Liver (tissue), 8 donors: ENCODE measurements at regions not wholly inside any gene's neighbourhood (a gene's known extent, or its start where the extent isn't known, plus 50 kb on each side); places are given as distances from the start of the nearest gene placed in this dataset.

ENCODE experiments used
- DNase-seq: peaks from one replicate; pipeline ENCODE4 v3.0.0-alpha.2; 2017; ENCODE audit warnings: low spot score
- H3K27ac ChIP-seq, 2 donors: one replicate each; pipeline ENCODE4 v1.7.0; 2013; ENCODE audit warnings: inconsistent platforms in 2 of 2, low read length in 2 of 2, control low read depth in 1 of 2, low read depth in 1 of 2, mild to moderate bottlenecking in 1 of 2
- H3K27me3 ChIP-seq, 4 donors: one replicate each; pipeline versions ENCODE4 v1.6.1 to v1.7.0; 2013; ENCODE audit warnings: low read length in 3 of 4, inconsistent platforms in 1 of 4, mild to moderate bottlenecking in 1 of 4, moderate library complexity in 1 of 4; ENCODE audit not compliant: control insufficient read depth in 4 of 4, insufficient read depth in 4 of 4
- H3K36me3 ChIP-seq, 4 donors: one replicate each; pipeline versions ENCODE4 v1.6.1 to v1.7.0; 2013; ENCODE audit warnings: low read length in 3 of 4, mild to moderate bottlenecking in 3 of 4, low read depth in 1 of 4, moderate library complexity in 1 of 4; ENCODE audit not compliant: control insufficient read depth in 4 of 4, insufficient read depth in 3 of 4
- H3K4me1 ChIP-seq, 4 donors: one replicate each; pipeline versions ENCODE4 v1.6.1 to v1.7.0; 2013; ENCODE audit warnings: low read length in 3 of 4, mild to moderate bottlenecking in 3 of 4, moderate library complexity in 1 of 4; ENCODE audit not compliant: control insufficient read depth in 4 of 4, insufficient read depth in 4 of 4
- H3K4me3 ChIP-seq, 3 donors: one replicate each; pipeline versions ENCODE4 v1.6.1 to v1.7.0; 2013; ENCODE audit warnings: low read length in 3 of 3, control low read depth in 1 of 3, low read depth in 1 of 3, mild to moderate bottlenecking in 1 of 3
- H3K9ac ChIP-seq, 2 donors: one replicate each; pipeline ENCODE4 v1.7.0; 2013; ENCODE audit warnings: low read length in 2 of 2, mild to moderate bottlenecking in 2 of 2, moderate library complexity in 2 of 2, control low read depth in 1 of 2, low read depth in 1 of 2
- H3K9me3 ChIP-seq, 4 donors: one replicate each; pipeline versions ENCODE4 v1.6.1 to v1.7.0; 2013; ENCODE audit warnings: low read length in 3 of 4; ENCODE audit not compliant: control insufficient read depth in 4 of 4
- ATF3 ChIP-seq: IDR thresholded peaks from 2 replicates; pipeline ENCODE4 v1.6.1; 2016; ENCODE audit warnings: antibody characterized with exemption
- CTCF ChIP-seq: fragments of 150-350 bp; IDR thresholded peaks from 2 replicates; pipeline ENCODE4 v1.5.1; 2017; ENCODE audit warnings: improper control_type of control experiment, low read depth, low read length; ENCODE audit not compliant: missing input control
- EGR1 ChIP-seq, 2 donors: IDR thresholded peaks; 2 replicates each; pipeline ENCODE4 v1.6.1; 2016 to 2018; ENCODE audit warnings: antibody characterized with exemption in 2 of 2, low read depth in 2 of 2
- FOXA1 ChIP-seq: IDR thresholded peaks from 2 replicates; pipeline ENCODE4 v1.6.1; 2016; ENCODE audit warnings: antibody characterized with exemption
- FOXA2 ChIP-seq: IDR thresholded peaks from 2 replicates; pipeline ENCODE4 v1.6.1; 2016; ENCODE audit warnings: antibody characterized with exemption
- HNF4A ChIP-seq, 2 donors: conservative IDR thresholded peaks; 2 replicates each; pipeline ENCODE4 v1.6.1; 2016; ENCODE audit warnings: antibody characterized with exemption in 2 of 2, mild to moderate bottlenecking in 2 of 2
- HNF4G ChIP-seq: IDR thresholded peaks from 2 replicates; pipeline ENCODE4 v1.6.1; 2016; ENCODE audit warnings: antibody characterized with exemption
- JUND ChIP-seq, 2 donors: IDR thresholded peaks; 2 replicates each; pipeline ENCODE4 v1.6.1; 2016; ENCODE audit warnings: antibody characterized with exemption in 2 of 2
- MAX ChIP-seq: IDR thresholded peaks from 2 replicates; pipeline ENCODE4 v1.6.1; 2016; ENCODE audit warnings: antibody characterized with exemption
- NR2F2 ChIP-seq: IDR thresholded peaks from 2 replicates; pipeline ENCODE4 v1.6.1; 2016; ENCODE audit warnings: antibody characterized with exemption
- RAD21 ChIP-seq, 2 donors: IDR thresholded peaks; 2 replicates each; pipeline ENCODE4 v1.6.1; 2016; ENCODE audit warnings: antibody characterized with exemption in 2 of 2, mild to moderate bottlenecking in 2 of 2
- REST ChIP-seq: IDR thresholded peaks from 2 replicates; pipeline ENCODE4 v1.6.1; 2016; ENCODE audit warnings: antibody characterized with exemption, mild to moderate bottlenecking
- RXRA ChIP-seq, 2 donors: IDR thresholded peaks; 2 replicates each; pipeline ENCODE4 v1.6.1; 2017 to 2018; ENCODE audit warnings: antibody characterized with exemption in 2 of 2, mild to moderate bottlenecking in 1 of 2
- SP1 ChIP-seq: IDR thresholded peaks from 2 replicates; pipeline ENCODE4 v1.6.1; 2018; ENCODE audit warnings: antibody characterized with exemption, mild to moderate bottlenecking
- TAF1 ChIP-seq: conservative IDR thresholded peaks from 2 replicates; pipeline ENCODE4 v1.6.1; 2016; ENCODE audit warnings: antibody characterized with exemption, mild to moderate bottlenecking
- YY1 ChIP-seq: IDR thresholded peaks from 2 replicates; pipeline ENCODE4 v1.6.1; 2016; ENCODE audit warnings: antibody characterized with exemption, mild to moderate bottlenecking
- ZBTB33 ChIP-seq: IDR thresholded peaks from 2 replicates; pipeline ENCODE4 v1.6.1; 2016; ENCODE audit warnings: antibody characterized with exemption
- WGBS: extraction: QIAGEN DNeasy Blood & Tissue Kit; methylation state at CpG from one replicate; pipeline ENCODE4 v1.1.7; 2013; 5-methylcytosine and 5-hydroxymethylcytosine counted together
- donor health status: healthy.
- donor health status: healthy.
- donor health status: healthy.
- donor health status: healthy.
- donor health status: healthy.

GRCh38 chr10:36475746-36476145 is 649.7 kb upstream of the ANKRD30A start:
- H3K9ac ChIP-seq, result no peak overlapping the region
- 87% methylated on average over 1 of the region's 1 CpG for WGBS
- H3K27me3 ChIP-seq, result no peaks in the 10 kb centered on the region
- no peak overlapping the region for H3K4me3 ChIP-seq
- no peaks in the 10 kb centered on the region for H3K4me1 ChIP-seq
- H3K27ac ChIP-seq, result no peak overlapping the region
- TF ChIP-seq NR2F2, result no peak
- no peak for TF ChIP-seq MAX
- TF ChIP-seq ATF3, result no peak
- TF ChIP-seq HNF4G, result no peak
- TF ChIP-seq TAF1, result no peak
- TF ChIP-seq RXRA (IDR thresholded peaks at IDR 0.05), result no peak
- TF ChIP-seq YY1, result no peak
- TF ChIP-seq JUND (IDR thresholded peaks at IDR 0.05), result no peak
- TF ChIP-seq EGR1 (IDR thresholded peaks at IDR 0.05; ENCODE audit: low read depth in 2 of 2), result no peak
- no peak for TF ChIP-seq CTCF
- TF ChIP-seq HNF4A (conservative IDR thresholded peaks at IDR 0.05), result no peak
- no peak for TF ChIP-seq REST
- no peaks in the 10 kb centered on the region for H3K36me3 ChIP-seq
- H3K9me3 ChIP-seq, result no peaks in the 10 kb centered on the region
- DNase-seq, result no peak

GRCh38 chr10:36474456-36474855 is 650.9 kb upstream of the ANKRD30A start:
- no peak overlapping the region for H3K27ac ChIP-seq
- no peak overlapping the region for H3K4me3 ChIP-seq
- H3K9me3 ChIP-seq, result no peaks in the 10 kb centered on the region
- TF ChIP-seq SP1, result no peak
- no peak for TF ChIP-seq CTCF
- TF ChIP-seq MAX, result no peak
- no peak for TF ChIP-seq HNF4G
- no peak for TF ChIP-seq ATF3
- no peak for TF ChIP-seq REST
- no peak for TF ChIP-seq TAF1
- TF ChIP-seq EGR1 (IDR thresholded peaks at IDR 0.05; ENCODE audit: low read depth in 2 of 2), result no peak
- TF ChIP-seq YY1, result no peak
- no peak for TF ChIP-seq FOXA2
- TF ChIP-seq NR2F2, result no peak
- no peak for TF ChIP-seq RAD21 (IDR thresholded peaks at IDR 0.05)
- no peak for TF ChIP-seq FOXA1
- TF ChIP-seq RXRA (IDR thresholded peaks at IDR 0.05), result no peak
- no peak for TF ChIP-seq JUND (IDR thresholded peaks at IDR 0.05)
- TF ChIP-seq ZBTB33, result no peak
- no peak for TF ChIP-seq HNF4A (conservative IDR thresholded peaks at IDR 0.05)
- no peaks in the 10 kb centered on the region for H3K27me3 ChIP-seq
- WGBS, result 79% methylated on average over 2 of the region's 2 CpGs
- H3K36me3 ChIP-seq, result no peaks in the 10 kb centered on the region
- H3K9ac ChIP-seq, result no peak overlapping the region
- no peaks in the 10 kb centered on the region for H3K4me1 ChIP-seq
- no peak for DNase-seq
